LHCN-M2 (cell line): ENCODE measurements at regions not wholly inside any gene's neighbourhood (a gene's known extent, or its start where the extent isn't known, plus 50 kb on each side); places are given as distances from the start of the nearest gene placed in this dataset.

Source experiments
- DNase-seq: peaks from one replicate; pipeline ENCODE4 v3.0.0-alpha.2; 2012; ENCODE audit warnings: low read depth

GRCh38 chr6:112713402-112713801, 366.3 kb downstream of the RFPL4B start:
- DNase-seq: no peak

- peak; percentile 24 for DNase-seq
Measured at GRCh38 chr6:112717401-112717800, 370.3 kb downstream of the RFPL4B start.

GRCh38 chr6:112717856-112718255, 370.7 kb downstream of the RFPL4B start:
- DNase-seq: no peak

GRCh38 chr6:112725541-112726085, 378.5 kb downstream of the RFPL4B start:
- no peak for DNase-seq

DNA sequence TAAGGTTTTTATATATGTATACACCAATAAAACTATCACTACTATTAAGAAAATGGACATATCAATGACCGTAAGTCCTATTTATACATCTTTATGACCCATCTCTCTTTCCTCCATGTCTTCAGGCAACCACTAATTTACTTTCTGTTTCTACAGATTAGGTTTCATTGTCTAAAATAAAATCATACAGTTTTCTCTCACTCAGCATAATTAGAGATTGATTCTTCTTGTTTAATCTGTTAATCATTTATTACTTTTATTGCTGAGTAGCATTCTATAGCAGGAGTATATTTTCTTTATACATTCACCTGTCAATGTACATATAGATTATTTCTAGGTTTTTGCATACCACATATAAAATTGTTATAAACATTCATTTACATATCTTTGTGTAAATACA, 388.0 kb downstream of the RFPL4B start:
- no peak for DNase-seq

DNA sequence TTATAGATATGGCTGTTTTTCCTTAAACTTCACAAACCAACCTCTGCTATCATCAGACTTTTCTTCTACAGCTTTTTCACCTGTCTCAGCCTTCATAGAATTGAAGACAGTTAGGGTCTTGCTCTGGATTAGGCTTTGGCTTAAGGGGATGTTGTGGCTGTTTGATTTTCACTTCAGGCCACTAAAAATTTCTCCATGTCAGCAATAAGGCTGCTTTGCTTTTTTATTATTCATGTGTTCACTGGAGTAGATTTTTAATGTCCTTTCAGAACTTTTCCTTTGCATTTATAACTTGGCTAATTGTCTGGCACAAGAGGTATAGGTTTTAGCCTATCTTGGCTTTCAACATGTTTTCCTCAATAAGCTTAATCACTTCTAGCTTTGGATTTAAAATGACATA, 392.6 kb downstream of the RFPL4B start:
- DNase-seq: no peak

- DNase-seq: no peak
Measured at GRCh38 chr6:112743323-112743722, 396.2 kb downstream of the RFPL4B start.

- DNase-seq: peak; percentile 44
Measured at GRCh38 chr6:112744827-112745226, 397.7 kb downstream of the RFPL4B start.

DNA sequence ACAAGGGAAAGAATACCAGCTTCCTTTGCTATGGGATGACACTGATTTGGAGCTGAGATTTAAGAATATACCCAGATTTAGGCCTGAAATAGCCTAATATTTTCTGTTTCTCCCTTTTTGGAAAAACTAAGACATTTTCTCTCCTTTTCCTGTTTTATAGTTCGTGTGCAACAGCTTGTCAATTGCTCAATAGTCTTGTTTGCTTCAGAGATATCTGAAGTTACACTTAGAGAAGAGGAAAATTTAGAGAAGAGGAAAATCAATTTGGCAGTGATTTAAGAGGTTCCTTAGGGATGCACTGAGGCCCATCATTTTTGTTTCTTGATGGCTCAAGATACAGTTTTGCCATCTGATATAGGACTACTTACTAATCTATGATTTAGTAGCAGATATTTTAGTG, 398.6 kb downstream of the RFPL4B start:
- DNase-seq: no peak

DNA sequence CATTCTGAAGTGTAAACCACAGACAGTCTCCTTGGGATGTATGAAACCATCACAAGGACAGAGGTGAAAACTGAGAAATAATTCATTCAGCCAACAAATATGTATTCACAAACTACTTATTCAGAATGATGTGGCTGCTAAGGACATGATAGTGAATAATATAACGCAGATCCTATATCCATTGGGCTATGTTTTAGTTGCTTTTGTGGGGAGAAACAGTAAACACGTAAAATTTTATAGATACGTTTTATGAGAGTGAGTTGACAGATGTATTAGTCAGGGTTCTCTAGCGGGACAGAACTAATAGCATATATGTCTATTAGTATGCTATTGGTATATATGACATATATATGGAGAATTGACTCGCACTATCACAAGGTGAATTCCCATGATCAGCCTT, 402.5 kb downstream of the RFPL4B start:
- no peak for DNase-seq

DNA sequence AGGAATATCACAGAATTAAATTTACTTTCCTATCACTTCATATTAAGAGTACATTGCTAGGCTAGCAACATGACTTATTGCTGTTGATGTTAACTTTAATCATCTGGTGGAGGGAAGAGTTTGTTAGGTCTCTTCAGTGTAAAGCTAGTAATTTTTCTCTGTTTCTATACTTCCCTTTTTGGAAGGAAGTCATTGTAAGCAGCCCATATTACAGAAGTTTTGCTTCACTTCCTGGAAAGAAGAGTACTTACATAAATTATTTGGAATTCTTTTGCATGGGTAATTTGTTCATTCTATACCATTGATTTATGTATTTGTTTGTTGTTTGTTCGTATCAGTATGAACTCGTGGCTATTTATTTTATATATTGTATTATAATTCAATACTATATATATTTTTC, 405.2 kb downstream of the RFPL4B start:
- no peak for DNase-seq

- no peak for DNase-seq
Measured at GRCh38 chr6:112752791-112753190, 405.7 kb downstream of the RFPL4B start.

DNA sequence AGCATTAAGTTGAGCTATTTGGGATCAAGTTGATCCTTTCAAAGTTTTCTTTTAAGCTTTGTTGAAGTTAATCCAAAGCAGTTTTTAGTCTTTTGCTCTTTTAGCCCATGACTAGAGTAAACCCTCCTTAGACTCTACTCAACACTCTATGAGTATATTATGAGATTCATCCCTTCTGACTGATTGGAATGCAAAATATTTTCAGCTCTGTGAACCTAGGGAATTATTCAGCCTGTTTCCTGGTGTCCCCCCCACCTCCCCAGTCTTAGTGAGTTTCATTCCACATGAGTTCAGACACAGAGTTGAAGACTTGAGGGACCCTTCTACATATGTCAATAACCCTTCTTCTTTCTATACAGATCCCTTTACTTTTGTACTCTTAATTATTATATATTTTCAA, 413.7 kb downstream of the RFPL4B start:
- DNase-seq: no peak

DNA sequence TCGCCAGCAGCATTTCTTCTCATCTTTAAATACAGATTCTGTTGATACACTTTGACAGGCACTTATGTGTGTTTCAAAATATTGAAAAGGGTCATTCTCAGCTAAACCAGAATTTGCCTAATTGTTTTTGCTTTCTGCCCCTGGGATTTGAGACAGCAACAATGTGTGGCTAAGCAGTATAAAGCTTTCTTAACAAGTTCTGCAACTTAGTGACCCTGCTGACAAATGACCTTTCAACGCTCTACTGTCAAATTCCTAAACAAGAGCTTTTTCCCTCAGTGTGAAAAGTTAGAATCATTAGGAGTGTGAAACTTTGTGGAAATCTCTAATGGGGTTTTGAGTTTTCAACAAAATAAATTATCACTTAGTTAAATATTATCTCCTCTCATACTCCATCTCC, 414.6 kb downstream of the RFPL4B start:
- no peak for DNase-seq

DNA sequence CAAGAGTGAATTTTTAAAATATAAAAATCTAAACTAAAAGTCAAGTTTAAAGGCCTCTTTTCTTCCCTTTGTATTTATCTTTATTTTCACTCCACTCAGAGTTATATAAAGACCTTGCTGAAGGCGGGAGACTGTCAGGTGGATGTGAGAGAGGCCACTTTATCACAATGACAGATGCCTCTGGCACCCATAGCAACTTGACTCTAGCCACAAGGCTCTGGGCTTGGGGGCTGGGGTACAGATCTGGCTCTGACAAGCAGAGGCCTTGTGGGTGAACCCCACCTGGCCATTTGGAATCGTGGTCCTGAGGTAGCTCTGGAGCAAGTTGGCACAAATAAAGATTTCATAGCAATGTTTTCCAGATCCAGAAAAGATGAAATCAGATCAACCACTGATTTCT, 417.2 kb downstream of the RFPL4B start:
- no peak for DNase-seq

DNA sequence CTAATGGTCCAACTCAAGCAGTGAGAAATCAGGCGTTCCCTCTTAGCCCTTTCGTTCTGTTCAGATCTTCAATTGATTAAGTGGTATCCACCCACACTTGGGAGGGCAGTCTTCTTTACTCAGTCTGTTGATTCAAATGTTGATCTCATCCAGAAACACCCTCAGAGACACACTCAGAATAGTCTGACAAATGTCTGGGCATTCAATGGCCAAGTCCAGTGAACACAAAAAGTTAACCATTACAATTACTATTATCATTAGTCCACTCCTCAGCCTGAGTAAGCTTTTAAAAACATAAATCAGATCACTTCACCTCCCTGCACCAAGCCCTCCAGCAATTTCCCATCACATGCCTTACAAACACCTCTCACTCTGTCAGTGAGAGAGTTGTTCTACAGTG, 423.2 kb downstream of the RFPL4B start:
- DNase-seq: no peak

GRCh38 chr6:112773187-112773586, 426.1 kb downstream of the RFPL4B start:
- peak; percentile 28 for DNase-seq

- no peak for DNase-seq
Measured at GRCh38 chr6:112774319-112774718, 427.2 kb downstream of the RFPL4B start.

- DNase-seq: peak; percentile 86
Measured at GRCh38 chr6:112780498-112781096, 433.5 kb downstream of the RFPL4B start.

GRCh38 chr6:112781241-112781640, 434.1 kb downstream of the RFPL4B start:
- DNase-seq: peak; percentile 58

GRCh38 chr6:112785408-112785807, 438.3 kb downstream of the RFPL4B start:
- no peak for DNase-seq

DNA sequence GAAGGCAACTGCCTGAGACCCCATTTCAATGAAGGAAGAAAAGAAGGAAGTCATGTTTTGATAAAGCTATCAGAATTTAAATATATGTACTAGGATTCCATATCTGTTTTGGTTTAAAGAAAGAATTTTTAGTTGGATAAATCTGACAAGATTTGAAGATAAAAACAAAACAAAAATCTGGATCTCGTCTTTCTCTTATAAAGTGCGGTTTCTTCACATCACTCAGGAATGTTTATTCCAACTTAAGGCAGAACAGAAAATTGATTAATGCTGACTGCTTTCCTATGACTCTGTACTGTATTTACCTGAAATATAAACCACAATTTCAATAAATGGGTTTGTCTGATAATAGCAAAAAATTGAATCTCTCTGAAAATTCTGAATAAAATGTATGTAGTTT, 439.7 kb downstream of the RFPL4B start:
- DNase-seq: no peak

DNA sequence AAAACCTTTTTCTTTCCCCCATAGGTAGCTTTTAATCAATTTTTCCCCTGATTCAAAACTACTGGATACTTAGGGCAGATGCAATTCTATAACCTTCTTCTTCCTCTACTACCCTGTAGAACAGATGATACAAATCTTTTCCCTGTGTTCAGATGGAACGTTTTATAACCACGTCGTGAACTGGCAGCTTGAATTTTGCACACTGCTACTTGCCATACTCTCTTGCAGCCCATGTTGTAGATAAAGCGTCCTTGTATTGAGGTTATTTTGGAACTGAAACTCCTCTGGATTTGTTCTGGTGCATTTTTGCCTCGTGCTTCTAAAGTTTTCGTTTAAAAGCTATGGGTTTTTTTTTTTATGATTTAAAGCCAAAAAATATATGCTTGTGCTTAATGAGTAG, 440.2 kb downstream of the RFPL4B start:
- no peak for DNase-seq

- no peak for DNase-seq
Measured at GRCh38 chr6:112795316-112795715, 448.2 kb downstream of the RFPL4B start.
